Caki2 (cell line): ENCODE measurements at regions not wholly inside any gene's neighbourhood (a gene's known extent, or its start where the extent isn't known, plus 50 kb on each side); places are given as distances from the start of the nearest gene placed in this dataset.
"Not testable (repeated sequence)": the region's sequence is repeated elsewhere in the genome, so short reads cannot be mapped to it uniquely, and the experiment has no call there.

Source experiments
- DNase-seq: peaks from one replicate; pipeline ENCODE4 v3.0.0-alpha.2; 2015; ENCODE audit warnings: low read depth
- in situ Hi-C: cut with HindIII; loops from 2 replicates; pipeline ENCODE4 v1.10.0; 2016; ENCODE audit warnings: low sequenced_read_pairs, low pct_unique_long_range_greater_than_20kb, mixed read lengths

- in situ Hi-C loops: no loop called here
- no peak for DNase-seq
Observed at GRCh38 chr6:155832596-155832995, 377.0 kb upstream of the NOX3 start.

DNA sequence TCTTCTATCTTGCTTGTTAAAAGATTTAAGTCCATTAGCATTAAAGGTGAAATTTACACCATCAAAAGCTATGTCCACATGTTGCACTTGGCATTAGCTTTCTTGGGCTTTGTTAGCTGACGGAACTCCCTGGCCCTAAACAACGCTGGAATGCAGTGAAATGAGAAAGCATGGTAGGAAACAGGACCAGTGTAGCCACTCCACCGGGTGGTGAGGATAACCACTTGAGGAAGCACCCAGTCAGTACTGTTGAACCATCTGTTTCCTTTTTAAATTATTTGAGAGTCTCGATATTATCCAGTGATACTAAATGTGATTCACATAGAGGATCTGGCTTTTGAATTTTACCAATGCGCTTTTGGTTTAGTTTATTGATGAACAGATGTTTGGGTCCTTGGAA is 374.9 kb upstream of the NOX3 start:
- no peak for DNase-seq
- in situ Hi-C loops: no loop called here

GRCh38 chr6:155829646-155830045 is 374.0 kb upstream of the NOX3 start:
- in situ Hi-C loops: no loop called here
- no peak for DNase-seq

DNA sequence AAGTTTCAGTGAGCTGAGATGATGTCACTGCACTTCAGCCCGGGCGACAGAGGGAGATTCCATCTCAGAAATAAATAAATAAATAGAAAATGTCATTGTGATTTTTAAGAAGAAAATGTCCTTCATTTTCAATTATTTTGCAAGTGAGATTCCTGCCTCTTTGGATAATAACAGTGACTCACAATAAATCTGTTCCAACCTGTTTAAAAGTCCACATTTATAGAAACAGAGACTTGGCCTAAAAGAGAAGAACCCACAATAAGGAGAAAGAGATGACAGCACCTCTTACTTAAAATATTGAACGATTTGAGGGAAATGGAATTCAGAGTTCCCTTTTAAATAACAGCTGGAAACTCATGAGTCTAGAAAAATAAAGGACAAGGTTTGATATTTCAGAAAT is 373.4 kb upstream of the NOX3 start:
- no peak for DNase-seq
- in situ Hi-C loops: no loop called here

DNA sequence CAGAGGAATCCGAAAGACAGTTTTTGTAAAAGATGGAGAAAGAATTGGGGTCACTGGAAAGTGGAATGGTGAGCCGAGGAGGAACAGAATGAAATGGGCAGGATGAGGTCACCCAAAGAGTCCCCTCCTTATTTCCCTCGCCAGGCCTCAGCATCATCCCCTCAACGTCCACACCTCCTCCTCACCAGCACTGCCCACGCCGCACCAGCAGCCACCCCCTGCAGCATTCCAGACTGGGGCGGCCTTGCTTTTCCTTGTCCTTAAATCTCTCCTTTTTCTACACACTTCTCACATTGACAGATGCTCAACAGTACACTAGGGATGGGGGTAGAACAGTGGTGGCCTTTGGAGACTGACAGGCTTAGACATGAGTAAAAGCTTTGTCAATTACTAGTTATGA is 363.1 kb upstream of the NOX3 start:
- DNase-seq: no peak
- in situ Hi-C loops: no loop called here

DNA sequence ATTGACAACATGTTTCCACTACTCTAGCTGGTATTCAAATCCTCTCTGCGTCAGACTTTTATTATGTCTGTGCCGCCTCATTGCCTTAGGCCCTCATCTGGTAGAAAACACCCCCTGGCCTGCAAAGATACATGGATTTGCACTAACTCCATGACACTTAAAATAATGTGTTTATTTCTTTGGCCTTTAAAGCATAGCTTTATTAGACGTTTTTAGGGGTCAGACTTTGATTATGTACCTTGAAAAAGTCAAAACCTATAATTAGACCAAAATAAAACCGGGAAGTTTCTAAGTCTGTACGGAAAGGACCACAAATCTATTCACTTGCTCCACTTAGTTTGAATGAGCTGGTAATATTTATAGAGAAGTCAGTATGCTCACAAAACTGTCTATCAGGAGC is 357.9 kb upstream of the NOX3 start:
- no peak for DNase-seq
- in situ Hi-C loops: no loop called here

DNA sequence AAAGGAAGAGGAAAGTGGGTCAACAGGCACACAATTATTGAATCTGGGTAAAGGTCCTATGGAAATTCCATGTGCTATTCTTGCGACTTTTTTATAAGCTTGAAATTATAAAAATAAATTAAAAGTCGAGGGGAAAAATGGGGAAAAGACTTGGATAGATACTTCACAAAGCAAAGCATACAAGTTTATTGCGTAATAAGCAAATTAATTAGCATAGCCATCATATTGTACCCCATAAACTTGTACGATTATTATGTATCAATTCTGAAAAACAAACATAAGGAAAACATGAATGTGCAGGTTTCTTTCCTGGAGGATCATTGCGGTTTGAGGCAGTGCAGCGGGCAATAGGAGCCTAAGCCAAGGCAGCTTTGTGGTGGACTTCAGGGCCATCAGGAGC is 351.6 kb upstream of the NOX3 start:
- in situ Hi-C loops: no loop called here
- no peak for DNase-seq

DNA sequence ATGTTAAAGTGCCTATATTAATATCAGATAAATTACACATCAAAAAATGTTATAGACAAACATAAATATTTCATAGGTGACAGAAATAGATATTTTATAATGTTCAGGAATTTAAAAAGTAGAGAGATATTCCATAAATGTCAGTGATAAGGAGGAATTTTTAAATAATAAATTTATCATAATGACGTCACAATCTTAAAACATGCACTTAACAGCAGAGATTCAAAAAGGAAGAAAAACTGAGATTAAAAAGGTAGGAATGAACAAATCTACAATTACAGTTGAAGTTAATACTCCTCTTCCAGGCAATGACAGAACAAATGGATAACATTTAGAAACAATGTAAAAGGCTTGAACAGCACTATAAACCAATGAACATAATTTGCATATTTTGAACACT is 345.4 kb upstream of the NOX3 start:
- in situ Hi-C loops: no loop called here
- no peak for DNase-seq

DNA sequence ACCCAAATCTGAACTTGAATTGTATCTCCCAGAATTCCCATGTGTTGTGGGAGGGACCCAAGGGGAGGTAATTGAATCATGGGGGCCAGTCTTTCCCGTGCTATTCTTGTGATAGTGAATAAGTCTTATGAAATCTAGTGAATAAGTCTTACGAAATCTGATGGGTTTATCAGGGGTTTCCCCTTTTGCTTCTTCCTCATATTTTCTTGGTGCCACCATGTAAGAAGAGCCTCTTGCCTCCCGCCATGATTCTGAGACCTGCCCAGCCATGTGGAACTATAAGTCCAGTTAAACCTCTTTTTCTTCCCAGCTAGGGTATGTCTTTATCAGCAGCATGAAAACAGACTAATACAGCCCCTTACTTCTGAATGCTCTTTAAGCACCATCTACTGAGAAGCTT is 343.2 kb upstream of the NOX3 start:
- in situ Hi-C loops: not testable (repeated sequence)

DNA sequence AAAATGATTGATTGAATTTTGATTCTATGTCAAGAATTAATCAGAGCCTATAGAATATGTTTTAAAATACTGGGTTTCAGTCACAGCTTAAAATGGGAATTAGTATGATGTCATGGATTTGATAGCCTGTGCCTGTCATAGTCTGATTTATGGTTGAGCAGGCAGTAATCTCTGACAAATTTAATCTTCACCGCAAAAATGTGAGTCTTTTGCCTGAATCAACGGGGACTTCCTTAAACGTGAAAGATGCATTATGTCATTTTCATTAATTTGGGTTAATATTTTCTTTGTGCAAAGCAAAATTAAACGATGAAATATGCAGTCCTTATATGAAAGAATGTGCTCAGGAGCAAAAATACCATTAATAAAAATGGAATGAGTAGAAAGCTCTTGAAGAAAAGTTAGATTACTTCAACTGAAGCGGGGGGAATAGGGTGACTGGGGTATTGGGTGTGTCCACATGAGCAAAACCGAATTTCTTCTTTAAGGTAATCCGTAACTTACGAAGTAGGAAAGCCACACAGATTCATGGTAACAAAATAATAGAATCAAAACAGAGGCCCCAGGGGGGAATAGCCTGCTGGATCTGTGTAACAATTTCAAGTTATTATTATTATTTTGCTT is 339.6 kb upstream of the NOX3 start:
- peak; percentile 44 for DNase-seq

More for the DNA sequence above, 343.2 kb upstream of the NOX3 start:
- peak; percentile 18 for DNase-seq

DNA sequence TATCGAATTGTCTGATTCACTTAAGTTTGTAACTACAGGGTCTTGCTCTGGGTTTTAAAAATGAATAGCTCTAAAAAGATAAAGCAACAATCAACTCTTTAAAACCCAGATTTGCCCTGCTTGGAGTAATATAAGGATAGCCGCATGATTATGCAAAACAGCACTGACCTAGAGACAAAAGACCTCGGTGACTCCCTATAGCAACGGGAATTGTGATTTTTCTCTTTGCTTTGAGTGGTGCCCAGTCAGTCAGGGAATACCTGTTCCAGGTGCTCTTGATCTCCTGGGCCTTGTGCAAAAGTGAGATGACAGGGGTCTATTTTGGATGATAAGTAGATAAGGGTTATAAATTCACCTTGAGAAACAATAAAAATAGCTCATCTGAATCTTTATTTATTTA is 336.3 kb upstream of the NOX3 start:
- in situ Hi-C loops: no loop called here
- no peak for DNase-seq

More for the DNA sequence above, 339.6 kb upstream of the NOX3 start:
- in situ Hi-C loops: no loop called here

DNA sequence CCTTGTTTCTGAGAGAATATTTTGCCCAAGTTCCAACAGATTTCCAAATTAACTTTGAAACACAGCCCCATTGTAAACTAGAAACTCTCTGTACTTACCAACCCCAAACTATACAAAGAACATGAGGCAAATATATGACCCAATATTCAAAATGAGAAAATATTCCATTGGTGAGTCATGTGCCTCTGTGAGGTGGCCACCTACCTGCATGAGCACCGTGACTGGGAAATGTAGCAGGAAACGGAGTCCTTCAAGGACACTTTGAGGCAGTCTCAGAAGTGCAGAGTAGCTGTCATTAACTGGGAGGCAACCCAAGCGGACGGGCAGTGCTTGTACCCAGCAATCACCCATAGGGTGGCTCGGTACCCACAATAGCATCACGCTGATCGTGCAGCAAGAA is 335.5 kb upstream of the NOX3 start:
- in situ Hi-C loops: no loop called here
- no peak for DNase-seq

DNA sequence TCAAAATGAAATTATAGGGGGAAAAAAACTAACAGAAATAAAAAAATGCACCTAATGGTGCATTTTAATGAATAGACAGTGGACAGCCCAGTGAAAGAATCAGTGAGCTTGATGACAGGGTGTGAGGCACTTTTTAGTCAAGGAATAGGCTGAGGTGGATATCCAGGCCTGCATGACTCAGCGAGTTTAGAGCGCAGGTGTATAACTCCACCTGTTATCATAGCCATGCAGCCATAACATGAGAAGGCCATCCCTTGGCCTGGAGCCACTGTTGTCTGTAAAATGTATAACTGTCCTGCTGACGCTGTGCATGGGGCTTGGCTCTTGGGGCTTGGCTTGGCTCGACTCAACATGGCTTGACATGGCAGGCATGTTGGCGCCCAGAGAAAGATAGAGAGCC is 331.5 kb upstream of the NOX3 start:
- in situ Hi-C loops: no loop called here
- no peak for DNase-seq

DNA sequence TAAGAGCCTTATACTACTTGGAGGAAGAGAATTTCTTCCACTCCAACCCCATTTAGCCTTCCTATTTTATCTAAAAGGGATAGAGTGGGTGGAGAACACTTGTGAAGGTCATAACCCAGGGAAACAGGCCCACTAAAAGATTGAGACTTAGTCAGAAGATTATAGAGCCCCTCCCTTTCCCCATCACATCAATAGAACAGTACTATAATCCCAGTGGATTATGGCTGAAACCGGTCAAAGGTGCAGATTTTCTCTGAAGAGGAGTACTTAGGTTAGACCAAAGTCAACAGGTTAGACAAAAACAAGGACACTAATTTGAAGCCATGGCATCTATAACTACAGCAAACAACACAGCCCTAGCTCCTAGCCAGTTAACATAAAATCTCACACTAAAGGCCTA is 330.9 kb upstream of the NOX3 start:
- no peak for DNase-seq
- in situ Hi-C loops: no loop called here

DNA sequence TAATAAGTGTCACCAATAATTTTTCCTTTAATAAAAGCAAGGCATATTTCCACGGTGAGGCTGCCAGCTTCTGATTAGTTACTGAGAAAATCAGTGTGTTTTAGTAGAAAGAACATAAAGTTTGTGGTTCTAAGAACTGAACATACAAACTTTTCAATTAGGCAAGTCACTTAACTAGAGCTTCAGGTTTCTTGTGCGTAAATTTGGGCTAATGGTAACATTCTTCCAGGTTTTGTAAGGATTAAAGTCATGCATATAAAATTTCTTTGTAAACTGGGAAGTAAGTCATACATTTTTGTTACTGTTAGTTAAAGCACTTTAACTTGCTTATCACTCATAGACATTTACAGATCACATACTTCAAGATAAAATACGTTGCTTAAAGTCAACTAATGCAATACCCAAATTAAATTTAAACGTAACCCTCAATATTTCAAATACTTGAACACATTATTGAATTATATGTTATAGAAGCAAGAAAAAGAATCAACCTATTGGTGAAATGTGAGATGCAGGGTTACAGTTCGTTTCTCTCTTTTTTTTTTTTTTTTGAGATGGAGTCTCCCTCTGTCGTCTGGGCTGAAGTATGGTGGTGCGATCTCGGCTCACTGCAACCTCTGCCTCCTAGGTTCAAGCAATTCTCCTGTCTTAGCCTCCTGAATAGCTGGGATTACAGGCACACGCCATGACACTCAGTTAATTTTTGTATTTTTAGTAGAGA is 327.3 kb upstream of the NOX3 start:
- DNase-seq: no peak
- in situ Hi-C loops: no loop called here

DNA sequence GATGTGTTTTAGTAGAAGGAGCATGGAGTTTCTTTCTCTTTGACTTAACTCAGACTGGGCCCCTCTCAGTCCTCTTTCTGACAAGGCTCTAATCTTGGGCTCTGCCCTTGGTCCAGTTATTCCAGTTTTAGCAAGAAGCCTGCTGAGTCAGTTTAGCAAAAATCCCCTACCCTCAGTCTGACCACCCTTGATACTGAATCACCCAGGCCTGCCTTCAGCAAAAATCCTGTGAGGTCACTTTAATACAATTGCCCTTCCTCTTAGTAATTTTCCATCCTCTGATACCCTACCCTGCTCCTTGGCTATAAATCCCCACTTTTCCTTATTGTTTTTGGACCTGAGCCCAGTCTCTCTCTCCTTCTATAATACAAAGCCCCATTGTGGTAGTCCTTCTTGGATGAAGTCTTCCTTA is 326.7 kb upstream of the NOX3 start:
- in situ Hi-C loops: no loop called here
- peak; percentile 95 for DNase-seq

DNA sequence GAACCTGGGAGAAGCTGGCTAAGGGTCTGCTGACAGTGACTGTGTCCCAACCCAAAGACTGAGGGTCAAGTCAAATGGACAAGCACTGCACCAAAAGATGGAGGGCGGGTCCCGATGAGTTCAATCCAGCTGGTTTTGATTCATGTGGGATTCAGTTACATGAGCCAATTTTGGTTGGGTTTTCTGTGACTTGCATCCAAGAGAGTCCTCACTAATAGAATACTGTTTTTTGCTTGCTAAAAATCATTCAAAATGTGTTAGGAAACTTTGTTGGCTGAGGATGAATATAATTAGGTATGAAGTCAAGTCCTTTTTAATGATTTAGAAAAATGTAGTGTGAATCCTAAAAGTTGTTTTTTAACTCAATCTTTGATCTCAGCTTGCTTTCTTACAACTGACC is 323.8 kb upstream of the NOX3 start:
- DNase-seq: no peak
- in situ Hi-C loops: no loop called here

DNA sequence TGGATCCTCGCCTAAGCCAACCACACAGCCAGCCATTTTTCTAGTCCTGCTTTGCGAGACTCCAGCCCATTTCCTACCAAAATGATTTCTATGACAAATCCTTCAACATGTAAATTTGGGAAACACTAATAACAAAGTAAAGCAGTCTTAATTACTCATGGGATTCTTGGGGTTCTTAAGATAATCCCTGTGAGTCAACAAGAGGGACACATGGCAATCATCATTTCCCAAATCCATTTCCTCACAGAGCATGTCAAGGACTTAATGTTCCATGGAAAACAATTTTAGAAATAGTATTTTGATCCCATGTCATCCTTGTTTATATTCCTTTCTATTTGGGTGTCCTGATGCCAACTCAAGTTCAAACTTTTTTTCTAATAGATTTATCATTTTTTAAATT is 322.7 kb upstream of the NOX3 start:
- in situ Hi-C loops: no loop called here
- no peak for DNase-seq

DNA sequence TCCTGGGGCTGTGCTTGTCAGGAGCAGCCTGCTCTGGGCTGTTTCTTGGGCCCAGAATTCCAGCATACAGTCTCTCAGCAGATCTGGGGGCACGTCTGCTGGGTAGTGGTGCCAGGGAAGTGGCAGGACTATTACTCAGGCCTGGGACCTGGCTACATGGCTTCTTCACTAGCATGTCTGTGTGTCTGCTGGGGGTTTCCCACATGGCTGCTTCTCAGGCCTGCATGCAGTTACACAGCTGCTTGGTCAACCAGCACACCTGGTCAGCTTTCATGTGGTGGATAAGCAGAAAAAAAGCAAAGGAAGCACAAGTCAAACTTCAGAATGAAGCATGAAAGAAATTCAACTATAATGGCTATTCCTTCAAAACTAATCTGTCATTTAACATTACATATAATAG is 316.2 kb upstream of the NOX3 start:
- in situ Hi-C loops: no loop called here
- DNase-seq: no peak

GRCh38 chr6:155770856-155771255 is 315.2 kb upstream of the NOX3 start:
- in situ Hi-C loops: no loop called here
- DNase-seq: no peak
